Mammary epithelial cell (primary cell): ENCODE measurements at regions not wholly inside any gene's neighbourhood (a gene's known extent, or its start where the extent isn't known, plus 50 kb on each side); places are given as distances from the start of the nearest gene placed in this dataset.

Experiments
- EZH2 ChIP-seq: IDR thresholded peaks from 2 replicates; pipeline ENCODE4 v1.6.1; 2012; ENCODE audit warnings: low read length, inconsistent platforms, borderline replicate concordance
- TF ChIP-seq, protein P1 (sequence below), 2 donors: IDR thresholded peaks in 1 of 2; conservative IDR thresholded peaks in 1 of 2; 2 replicates each; pipeline ENCODE4 v1.5.1; 2011 to 2012; ENCODE audit warnings: inconsistent platforms in 2 of 2, low read length in 2 of 2, mild to moderate bottlenecking in 2 of 2, control low read depth in 1 of 2, low read depth in 1 of 2; ENCODE audit not compliant: insufficient read depth in 1 of 2; ENCODE audit errors: extremely low read depth in 1 of 2

- TF ChIP-seq, protein P1, sequence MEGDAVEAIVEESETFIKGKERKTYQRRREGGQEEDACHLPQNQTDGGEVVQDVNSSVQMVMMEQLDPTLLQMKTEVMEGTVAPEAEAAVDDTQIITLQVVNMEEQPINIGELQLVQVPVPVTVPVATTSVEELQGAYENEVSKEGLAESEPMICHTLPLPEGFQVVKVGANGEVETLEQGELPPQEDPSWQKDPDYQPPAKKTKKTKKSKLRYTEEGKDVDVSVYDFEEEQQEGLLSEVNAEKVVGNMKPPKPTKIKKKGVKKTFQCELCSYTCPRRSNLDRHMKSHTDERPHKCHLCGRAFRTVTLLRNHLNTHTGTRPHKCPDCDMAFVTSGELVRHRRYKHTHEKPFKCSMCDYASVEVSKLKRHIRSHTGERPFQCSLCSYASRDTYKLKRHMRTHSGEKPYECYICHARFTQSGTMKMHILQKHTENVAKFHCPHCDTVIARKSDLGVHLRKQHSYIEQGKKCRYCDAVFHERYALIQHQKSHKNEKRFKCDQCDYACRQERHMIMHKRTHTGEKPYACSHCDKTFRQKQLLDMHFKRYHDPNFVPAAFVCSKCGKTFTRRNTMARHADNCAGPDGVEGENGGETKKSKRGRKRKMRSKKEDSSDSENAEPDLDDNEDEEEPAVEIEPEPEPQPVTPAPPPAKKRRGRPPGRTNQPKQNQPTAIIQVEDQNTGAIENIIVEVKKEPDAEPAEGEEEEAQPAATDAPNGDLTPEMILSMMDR (conservative IDR thresholded peaks at IDR 0.05 in 1 of 2, IDR thresholded peaks at IDR 0.05 in 1 of 2; ENCODE audit: extremely low read depth in 1 of 2, insufficient read depth in 1 of 2, low read depth in 1 of 2, low read length in 2 of 2), result no peak
- no peak for TF ChIP-seq EZH2
These were observed 459.9 kb upstream of the NMUR2 start for GRCh38 chr5:152864991-152865390.
